ENCODE measurements at regions not wholly inside any gene's neighbourhood (a gene's known extent, or its start where the extent isn't known, plus 50 kb on each side); places are given as distances from the start of the nearest gene placed in this dataset.

DNA sequence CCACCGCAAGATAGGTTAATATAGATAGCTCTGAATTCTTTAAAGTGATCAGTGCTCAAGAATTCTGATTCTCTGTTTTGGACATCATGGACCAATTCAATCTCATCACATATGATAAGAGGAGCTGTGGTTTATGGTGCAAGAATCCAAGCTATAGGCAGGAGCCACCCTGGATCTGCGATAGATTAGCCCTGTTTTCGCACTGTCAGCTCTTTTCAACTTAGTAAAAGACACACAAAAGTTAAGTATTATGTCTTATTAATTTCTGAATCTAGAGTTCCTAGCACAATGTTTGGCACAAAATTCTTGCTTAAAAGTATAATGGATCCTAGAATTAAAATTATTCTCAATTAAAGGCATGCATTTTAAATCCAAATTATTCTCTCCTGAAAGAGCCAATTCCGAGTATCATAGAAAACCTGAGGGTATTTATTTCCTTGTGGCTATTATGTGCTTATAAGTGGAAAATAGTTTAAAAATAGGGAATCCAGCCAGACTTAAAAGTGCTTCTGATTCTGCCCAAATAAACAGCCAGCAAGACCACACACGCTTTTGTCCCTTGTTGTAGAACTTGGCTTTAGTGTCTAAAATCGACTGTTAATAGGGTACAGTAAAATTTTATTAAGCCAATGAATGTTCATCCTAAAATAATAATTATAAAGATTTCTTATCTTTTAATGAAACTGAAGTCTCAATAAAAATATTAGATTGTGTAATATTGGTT lies 184.9 kb upstream of the FLRT2 start:
- TF ChIP-seq POLR2A (IDR thresholded peaks at IDR 0.05; ENCODE audit: low read length) = no peak
- no peak for TF ChIP-seq GATA1 (IDR thresholded peaks at IDR 0.05; ENCODE audit: low read depth, low read length)

Measured in erythroblast (primary cell).